ENCODE measurements at regions not wholly inside any gene's neighbourhood (a gene's known extent, or its start where the extent isn't known, plus 50 kb on each side); places are given as distances from the start of the nearest gene placed in this dataset.
"Not testable (repeated sequence)": the region's sequence is repeated elsewhere in the genome, so short reads cannot be mapped to it uniquely, and the experiment has no call there.

DNA sequence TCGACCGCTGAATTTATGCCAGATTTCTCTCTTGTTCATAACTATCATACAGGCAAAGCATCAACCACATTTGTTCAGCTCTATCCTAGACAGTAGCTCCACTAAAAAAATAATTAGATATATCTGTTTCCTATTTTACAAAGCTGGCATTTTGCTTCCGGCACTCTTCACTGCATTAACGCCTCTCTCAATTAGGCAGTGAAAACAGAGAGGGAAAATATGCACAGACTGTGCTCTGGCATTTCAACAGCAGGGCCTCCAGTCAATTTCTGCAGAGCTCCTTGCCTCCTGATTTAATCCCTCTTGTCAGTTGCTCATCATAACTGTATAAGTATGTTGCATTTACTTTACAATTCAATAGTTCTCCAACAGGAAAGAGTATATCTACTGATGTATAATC is 666.9 kb upstream of the INTU start:
- no peak for DNase-seq (ENCODE audit: low read depth)

GRCh38 chr4:126969360-126970235 is 663.2 kb upstream of the INTU start:
- no peak for DNase-seq (ENCODE audit: low read depth)

DNA sequence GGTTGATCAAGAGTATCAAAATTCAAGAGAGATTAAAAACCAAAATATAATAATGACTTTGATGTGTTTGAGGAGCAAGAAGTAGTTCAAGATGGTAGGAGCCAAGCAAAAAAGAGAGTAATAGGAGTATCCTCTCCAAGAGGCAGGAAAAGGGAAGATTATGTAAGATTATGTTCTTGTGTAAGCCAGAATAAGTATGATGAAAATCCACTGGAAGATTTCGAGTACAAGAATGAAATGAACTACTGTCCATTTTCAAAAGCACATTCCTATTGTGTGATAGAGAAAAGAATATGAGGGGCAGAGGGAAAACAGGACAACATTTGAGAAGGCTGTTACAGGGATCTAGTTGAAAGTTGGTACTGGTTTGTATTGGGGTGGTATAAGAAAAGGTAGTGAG is 659.6 kb upstream of the INTU start:
- no peak for DNase-seq (ENCODE audit: low read depth)

- DNase-seq (ENCODE audit: low read depth) = no peak
These were observed 655.7 kb upstream of the INTU start for GRCh38 chr4:126976850-126977632.

DNA sequence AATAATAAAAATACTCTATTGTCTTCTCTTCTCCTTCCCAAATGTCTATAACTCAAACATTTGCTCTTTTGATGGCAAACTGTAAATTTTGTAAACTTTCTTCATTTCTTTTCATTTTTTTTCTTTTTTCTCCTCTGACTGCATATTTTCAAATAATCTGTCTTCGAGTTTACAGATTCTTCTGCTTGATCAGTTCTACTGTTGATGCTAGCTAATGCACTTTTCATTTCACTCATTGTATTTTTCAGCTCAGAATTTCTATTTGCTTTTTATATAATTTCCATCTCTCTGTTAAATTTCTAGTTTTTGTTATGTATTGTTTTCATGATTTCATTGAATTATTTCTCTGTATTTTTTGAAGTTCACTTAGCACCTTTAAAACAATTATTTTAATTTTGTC is 646.8 kb upstream of the INTU start:
- no peak for DNase-seq (ENCODE audit: low read depth)

DNA sequence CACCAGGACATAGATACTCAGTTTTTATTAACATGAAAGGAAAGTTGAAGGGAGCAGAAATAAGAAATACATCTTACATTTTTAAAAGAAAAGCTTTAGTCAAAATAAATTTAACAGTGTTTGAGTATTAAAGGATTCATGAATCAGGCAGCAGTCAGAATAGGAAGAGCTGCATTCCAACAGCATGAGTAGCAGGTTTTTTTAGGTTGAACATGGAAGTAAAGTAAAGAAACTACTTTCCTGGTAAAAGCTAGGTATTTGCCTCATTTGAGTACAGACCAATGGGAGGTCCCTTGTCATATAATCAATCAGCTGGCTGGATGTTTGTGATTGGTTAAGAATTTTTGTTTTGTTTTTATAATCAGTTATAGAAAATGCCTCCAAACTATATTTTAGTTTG is 645.9 kb upstream of the INTU start:
- peak; percentile 65 for DNase-seq (ENCODE audit: low read depth)

- peak; percentile 69 for DNase-seq (ENCODE audit: low read depth)
These were observed 640.8 kb upstream of the INTU start for GRCh38 chr4:126991965-126992364.

DNA sequence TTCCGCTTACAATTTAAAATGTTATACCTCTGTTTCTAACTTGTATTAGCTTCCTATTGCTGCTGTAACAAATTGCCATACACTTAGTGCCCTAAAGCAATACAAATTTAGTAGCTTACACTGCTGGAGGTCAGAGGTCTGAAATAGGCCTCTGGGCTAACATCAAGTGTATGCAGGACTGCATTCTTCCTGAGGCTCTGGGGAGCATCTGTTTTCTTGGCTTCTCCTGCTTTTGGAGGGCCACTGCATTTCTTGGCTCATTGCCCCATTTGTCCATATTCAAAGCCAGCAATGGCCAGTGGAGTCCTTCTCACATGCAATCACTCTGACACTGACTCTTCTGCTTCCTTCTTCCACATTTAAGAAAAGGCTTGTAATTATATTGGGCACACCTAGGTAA is 639.8 kb upstream of the INTU start:
- no peak for DNase-seq (ENCODE audit: low read depth)

DNA sequence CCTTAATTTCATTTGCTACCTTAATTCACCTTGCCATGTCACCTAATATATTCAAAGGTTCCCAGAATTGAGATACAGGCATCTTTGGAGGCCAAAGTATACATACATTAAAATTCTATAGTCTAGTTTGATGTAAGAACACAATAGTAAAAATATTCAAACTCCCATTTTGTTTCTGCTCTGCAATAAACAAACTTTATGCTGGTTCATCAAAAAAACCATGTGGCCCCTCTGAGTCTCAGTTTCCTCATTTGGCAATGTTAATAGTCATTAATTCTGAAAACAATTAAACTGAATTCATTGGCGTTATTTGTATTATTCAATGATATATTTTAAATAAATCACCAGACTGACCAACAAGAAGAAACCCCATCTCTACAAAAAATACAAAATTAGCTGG is 639.4 kb upstream of the INTU start:
- DNase-seq (ENCODE audit: low read depth) = no peak

DNA sequence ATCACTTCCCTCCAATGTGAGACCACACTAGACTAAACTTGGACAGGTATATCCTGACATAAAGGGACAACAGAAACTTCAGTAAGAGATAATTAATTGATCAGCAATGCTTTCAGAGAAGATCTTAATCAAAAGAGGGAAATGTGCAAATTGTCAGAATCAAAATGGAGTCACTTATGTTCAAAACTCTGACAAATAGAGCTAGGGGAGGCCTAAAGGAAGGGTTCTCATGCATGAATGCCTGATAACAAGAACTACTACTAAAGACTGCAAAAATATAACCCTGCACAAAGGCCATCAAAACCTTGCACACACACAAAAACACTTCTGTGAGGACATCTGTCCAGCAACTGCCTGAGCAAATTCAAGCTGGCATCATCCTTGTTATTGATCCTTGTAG is 637.5 kb upstream of the INTU start:
- DNase-seq (ENCODE audit: low read depth) = no peak

GRCh38 chr4:127000110-127000509 is 632.6 kb upstream of the INTU start:
- no peak for DNase-seq (ENCODE audit: low read depth)

GRCh38 chr4:127000846-127001245 is 631.9 kb upstream of the INTU start:
- DNase-seq (ENCODE audit: low read depth) = no peak

DNA sequence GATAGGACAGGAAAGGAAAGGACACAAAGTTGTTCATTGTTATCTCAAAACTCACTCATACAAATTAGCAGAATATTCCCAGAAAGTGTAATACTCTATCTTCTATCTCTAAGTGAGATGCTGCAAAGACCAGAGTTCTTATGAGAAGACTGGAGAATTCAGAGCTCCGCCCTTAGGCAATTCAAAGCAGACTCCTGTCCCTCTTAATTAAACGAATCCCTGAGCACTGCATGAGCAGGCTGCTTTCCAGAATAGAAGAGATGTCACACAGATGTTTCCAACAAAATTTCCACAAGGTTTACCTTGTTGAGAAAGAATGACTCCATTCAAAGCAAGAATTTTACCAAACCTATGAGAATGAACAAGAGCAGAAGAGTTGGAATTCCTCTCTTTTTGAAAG is 630.8 kb upstream of the INTU start:
- DNase-seq (ENCODE audit: low read depth) = no peak

GRCh38 chr4:127006446-127006877 is 626.3 kb upstream of the INTU start:
- no peak for DNase-seq (ENCODE audit: low read depth)

DNA sequence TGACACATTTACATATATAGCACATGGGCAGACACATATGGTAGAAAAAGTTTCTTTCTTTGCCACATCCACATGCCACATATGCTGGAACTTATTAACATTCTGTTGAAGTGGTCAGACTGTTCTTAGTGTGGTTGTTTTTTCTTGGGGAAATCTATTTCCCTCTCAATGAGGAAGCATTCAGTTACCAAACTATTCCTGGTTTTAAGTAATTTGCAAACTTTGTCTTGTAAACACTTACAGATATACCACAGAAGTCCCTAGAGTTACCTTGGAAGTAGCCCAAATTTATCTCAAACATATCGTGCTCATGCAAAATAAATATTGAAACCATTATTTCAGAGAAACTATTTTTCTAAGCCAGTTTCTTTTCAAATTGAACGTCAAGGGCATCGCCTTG is 625.5 kb upstream of the INTU start:
- no peak for DNase-seq (ENCODE audit: low read depth)

DNA sequence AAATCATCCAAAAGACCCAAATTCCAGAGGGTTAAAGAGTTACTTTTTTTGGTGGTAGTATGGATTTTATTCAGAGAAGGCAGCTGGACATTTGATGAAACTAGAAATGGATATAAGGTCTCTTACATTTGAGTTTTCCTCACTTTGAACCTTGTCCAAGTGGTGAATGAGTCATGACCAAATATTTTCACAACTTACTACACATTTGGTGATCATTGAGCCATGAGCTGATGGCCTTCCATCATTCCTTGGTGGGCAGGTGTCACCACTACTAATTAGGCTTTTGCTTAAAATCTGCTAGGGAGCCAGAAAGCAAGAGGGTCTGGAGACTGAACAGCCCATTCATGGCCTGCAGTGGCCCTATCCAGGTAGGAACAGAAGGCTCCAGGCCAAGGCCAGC is 620.2 kb upstream of the INTU start:
- DNase-seq (ENCODE audit: low read depth) = peak; percentile 67

- peak; percentile 21 for DNase-seq (ENCODE audit: low read depth)
These were observed 617.1 kb upstream of the INTU start for GRCh38 chr4:127015667-127016117.

- DNase-seq (ENCODE audit: low read depth) = no peak
These were observed 614.4 kb upstream of the INTU start for GRCh38 chr4:127018381-127018780.

DNA sequence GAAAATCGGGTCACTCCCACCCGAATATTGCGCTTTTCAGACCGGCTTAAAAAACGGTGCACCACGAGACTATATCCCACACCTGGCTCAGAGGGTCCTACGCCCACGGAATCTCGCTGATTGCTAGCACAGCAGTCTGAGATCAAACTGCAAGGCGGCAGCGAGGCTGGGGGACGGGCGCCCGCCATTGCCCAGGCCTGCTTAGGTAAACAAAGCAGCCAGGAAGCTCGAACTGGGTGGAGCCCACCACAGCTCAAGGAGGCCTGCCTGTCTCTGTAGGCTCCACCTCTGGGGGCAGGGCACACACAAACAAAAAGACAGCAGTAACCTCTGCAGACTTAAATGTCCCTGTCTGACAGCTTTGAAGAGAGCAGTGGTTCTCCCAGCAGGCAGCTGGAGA is 611.9 kb upstream of the INTU start:
- not testable (repeated sequence) for DNase-seq (ENCODE audit: low read depth)

GRCh38 chr4:127036296-127036695 is 596.5 kb upstream of the INTU start:
- no peak for DNase-seq (ENCODE audit: low read depth)

DNA sequence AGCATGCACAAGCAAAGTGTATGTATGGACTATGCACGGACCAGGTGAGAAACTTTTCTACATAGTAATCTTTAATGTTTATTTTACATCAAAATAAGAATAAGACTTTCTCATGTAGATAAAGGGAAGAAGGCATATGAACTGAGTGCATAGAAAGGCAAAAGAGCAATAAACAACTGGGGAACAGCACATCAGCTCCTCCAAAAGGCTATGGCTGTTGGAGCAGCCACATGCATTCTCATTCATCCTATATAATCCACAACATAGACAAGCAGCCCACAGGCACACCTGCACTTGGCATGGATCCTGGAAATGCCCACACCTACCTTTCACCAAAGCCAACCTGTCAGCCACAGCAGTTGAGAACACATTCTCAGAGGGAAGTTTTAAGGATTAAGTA is 586.9 kb upstream of the INTU start:
- DNase-seq (ENCODE audit: low read depth) = no peak

- no peak for DNase-seq (ENCODE audit: low read depth)
These were observed 584.8 kb upstream of the INTU start for GRCh38 chr4:127047930-127048329.
